HG03039 (cell line): ENCODE measurements at regions not wholly inside any gene's neighbourhood (a gene's known extent, or its start where the extent isn't known, plus 50 kb on each side); places are given as distances from the start of the nearest gene placed in this dataset.

ENCODE experiments used
- ATAC-seq: cut with Tn5 transposase; IDR thresholded peaks from one replicate; pipeline ENCODE4 v1.9.1; 2021; ENCODE audit warnings: mild to moderate bottlenecking, moderate library complexity; ENCODE audit not compliant: unreplicated experiment

- ATAC-seq: no peak
Measured at GRCh38 chr5:68475476-68475983, 260.0 kb downstream of the PIK3R1 start.

GRCh38 chr5:68476854-68477253 is 261.3 kb downstream of the PIK3R1 start:
- ATAC-seq: no peak

- ATAC-seq: no peak
Measured at GRCh38 chr5:68478301-68479095, 262.9 kb downstream of the PIK3R1 start.

GRCh38 chr5:68479524-68479923 is 264.0 kb downstream of the PIK3R1 start:
- no peak for ATAC-seq

- ATAC-seq: no peak
Measured at GRCh38 chr5:68480335-68480940, 264.9 kb downstream of the PIK3R1 start.

GRCh38 chr5:68482199-68482598 is 266.6 kb downstream of the PIK3R1 start:
- no peak for ATAC-seq

- no peak for ATAC-seq
Measured at GRCh38 chr5:68484307-68485068, 268.9 kb downstream of the PIK3R1 start.

- ATAC-seq: no peak
Measured at GRCh38 chr5:68489556-68489955, 274.0 kb downstream of the PIK3R1 start.

- no peak for ATAC-seq
Measured at GRCh38 chr5:68490406-68490805, 274.9 kb downstream of the PIK3R1 start.

GRCh38 chr5:68494771-68495170 is 279.2 kb downstream of the PIK3R1 start:
- ATAC-seq: no peak

GRCh38 chr5:68499987-68500386 is 284.4 kb downstream of the PIK3R1 start:
- no peak for ATAC-seq

GRCh38 chr5:68500813-68501212 is 285.3 kb downstream of the PIK3R1 start:
- ATAC-seq: no peak

GRCh38 chr5:68502531-68502930 is 287.0 kb downstream of the PIK3R1 start:
- no peak for ATAC-seq

- no peak for ATAC-seq
Measured at GRCh38 chr5:68504306-68504705, 288.8 kb downstream of the PIK3R1 start.

GRCh38 chr5:68505917-68506860 is 290.6 kb downstream of the PIK3R1 start:
- ATAC-seq: no peak

- no peak for ATAC-seq
Measured at GRCh38 chr5:68515514-68515913, 300.0 kb downstream of the PIK3R1 start.

- ATAC-seq: no peak
Measured at GRCh38 chr5:68518286-68518685, 302.7 kb downstream of the PIK3R1 start.

- ATAC-seq: no peak
Measured at GRCh38 chr5:68519143-68519542, 303.6 kb downstream of the PIK3R1 start.

- ATAC-seq: no peak
Measured at GRCh38 chr5:68521776-68522175, 306.2 kb downstream of the PIK3R1 start.

GRCh38 chr5:68522863-68523262 is 307.3 kb downstream of the PIK3R1 start:
- no peak for ATAC-seq
